CD4-positive, alpha-beta T cell treated with Interleukin-21 for 1 hour (primary cell): ENCODE measurements at regions not wholly inside any gene's neighbourhood (a gene's known extent, or its start where the extent isn't known, plus 50 kb on each side); places are given as distances from the start of the nearest gene placed in this dataset.
"Not testable (repeated sequence)": the region's sequence is repeated elsewhere in the genome, so short reads cannot be mapped to it uniquely, and the experiment has no call there.

Experiments used
- DNase-seq: peaks from one replicate; pipeline ENCODE4 v3.0.0-alpha.2; 2020

- DNase-seq = no peak
Observed at GRCh38 chr5:27996665-27997064, 958.3 kb upstream of the CDH9 start.

- no peak for DNase-seq
Observed at GRCh38 chr5:27995867-27996266, 957.5 kb upstream of the CDH9 start.

GRCh38 chr5:27978322-27978721, 939.9 kb upstream of the CDH9 start:
- DNase-seq = no peak

GRCh38 chr5:27969157-27969556, 930.8 kb upstream of the CDH9 start:
- no peak for DNase-seq

- DNase-seq = no peak
Observed at GRCh38 chr5:27963050-27963783, 924.8 kb upstream of the CDH9 start.

- no peak for DNase-seq
Observed at GRCh38 chr5:27962198-27962597, 923.8 kb upstream of the CDH9 start.

- no peak for DNase-seq
Observed at GRCh38 chr5:27947088-27947487, 908.7 kb upstream of the CDH9 start.

GRCh38 chr5:27944471-27944870, 906.1 kb upstream of the CDH9 start:
- DNase-seq = no peak

GRCh38 chr5:27938989-27939388, 900.6 kb upstream of the CDH9 start:
- no peak for DNase-seq

- no peak for DNase-seq
Observed at GRCh38 chr5:27928060-27928459, 889.7 kb upstream of the CDH9 start.

- DNase-seq = no peak
Observed at GRCh38 chr5:27911216-27911615, 872.8 kb upstream of the CDH9 start.

GRCh38 chr5:27908341-27908740, 870.0 kb upstream of the CDH9 start:
- no peak for DNase-seq

GRCh38 chr5:27906931-27907601, 868.7 kb upstream of the CDH9 start:
- DNase-seq = no peak

GRCh38 chr5:27906481-27906880, 868.1 kb upstream of the CDH9 start:
- DNase-seq = no peak

GRCh38 chr5:27900761-27901160, 862.4 kb upstream of the CDH9 start:
- no peak for DNase-seq

GRCh38 chr5:27876071-27876470, 837.7 kb upstream of the CDH9 start:
- DNase-seq = no peak

- no peak for DNase-seq
Observed at GRCh38 chr5:27875148-27875547, 836.8 kb upstream of the CDH9 start.

- no peak for DNase-seq
Observed at GRCh38 chr5:27868292-27868691, 829.9 kb upstream of the CDH9 start.

GRCh38 chr5:27855491-27855890, 817.1 kb upstream of the CDH9 start:
- no peak for DNase-seq

GRCh38 chr5:27854243-27854852, 816.0 kb upstream of the CDH9 start:
- no peak for DNase-seq

- no peak for DNase-seq
Observed at GRCh38 chr5:27845248-27845647, 806.9 kb upstream of the CDH9 start.

- DNase-seq = not testable (repeated sequence)
Observed at GRCh38 chr5:27836704-27837103, 798.3 kb upstream of the CDH9 start.

- no peak for DNase-seq
Observed at GRCh38 chr5:27832886-27833285, 794.5 kb upstream of the CDH9 start.

- no peak for DNase-seq
Observed at GRCh38 chr5:27830546-27830945, 792.2 kb upstream of the CDH9 start.
